ENCODE measurements at regions not wholly inside any gene's neighbourhood (a gene's known extent, or its start where the extent isn't known, plus 50 kb on each side); places are given as distances from the start of the nearest gene placed in this dataset.

GRCh38 chr10:128958834-128959690, 508.0 kb upstream of the MGMT start:
- Histone ChIP-seq H3K27me3 (no peaks in the 10 kb centered on the region), H3K9me3 (no peaks in the 10 kb centered on the region), H3K4me1 (ENCODE audit: control insufficient read depth in 1 of 2, insufficient read depth in 1 of 2, low read depth in 1 of 2, low read length in 1 of 2) (no peaks in the 10 kb centered on the region), H3K27ac (no peak overlapping the region), H3K4me3 (ENCODE audit: low read depth in 1 of 2, low read length in 1 of 2) (no peak overlapping the region), H3K36me3 (no peaks in the 10 kb centered on the region)
- TF ChIP-seq CTCF (IDR thresholded peaks at IDR 0.05), result no peak

GRCh38 chr10:128959746-128960145, 507.3 kb upstream of the MGMT start:
- no peak for TF ChIP-seq CTCF (IDR thresholded peaks at IDR 0.05)
- Histone ChIP-seq H3K27me3 (no peaks in the 10 kb centered on the region), H3K4me1 (ENCODE audit: control insufficient read depth in 1 of 2, insufficient read depth in 1 of 2, low read depth in 1 of 2, low read length in 1 of 2) (no peaks in the 10 kb centered on the region), H3K4me3 (ENCODE audit: low read depth in 1 of 2, low read length in 1 of 2) (no peak overlapping the region), H3K27ac (no peak overlapping the region), H3K36me3 (no peaks in the 10 kb centered on the region), H3K9me3 (no peaks in the 10 kb centered on the region)

- Histone ChIP-seq H3K27ac (no peak overlapping the region), H3K36me3 (no peaks in the 10 kb centered on the region), H3K9me3 (no peaks in the 10 kb centered on the region), H3K4me3 (ENCODE audit: low read depth in 1 of 2, low read length in 1 of 2) (no peak overlapping the region), H3K4me1 (ENCODE audit: control insufficient read depth in 1 of 2, insufficient read depth in 1 of 2, low read depth in 1 of 2, low read length in 1 of 2) (no peaks in the 10 kb centered on the region), H3K27me3 (no peaks in the 10 kb centered on the region)
- TF ChIP-seq CTCF (IDR thresholded peaks at IDR 0.05), result no peak
These were observed 506.5 kb upstream of the MGMT start for GRCh38 chr10:128960517-128960916.

GRCh38 chr10:128962182-128962581, 504.9 kb upstream of the MGMT start:
- Histone ChIP-seq H3K4me1 (ENCODE audit: control insufficient read depth in 1 of 2, insufficient read depth in 1 of 2, low read depth in 1 of 2, low read length in 1 of 2) (no peaks in the 10 kb centered on the region), H3K36me3 (no peaks in the 10 kb centered on the region), H3K27me3 (no peaks in the 10 kb centered on the region), H3K4me3 (ENCODE audit: low read depth in 1 of 2, low read length in 1 of 2) (no peak overlapping the region), H3K9me3 (no peaks in the 10 kb centered on the region), H3K27ac (no peak overlapping the region)
- TF ChIP-seq CTCF (IDR thresholded peaks at IDR 0.05), result no peak

- H3K36me3 ChIP-seq, result no peaks in the 10 kb centered on the region
These were observed 503.6 kb upstream of the MGMT start for GRCh38 chr10:128963211-128964099.

More at GRCh38 chr10:128963211-128964099, 503.6 kb upstream of the MGMT start:
- Histone ChIP-seq H3K4me1 (ENCODE audit: control insufficient read depth in 1 of 2, insufficient read depth in 1 of 2, low read depth in 1 of 2, low read length in 1 of 2) (no peaks in the 10 kb centered on the region), H3K27ac (no peak overlapping the region), H3K4me3 (ENCODE audit: low read depth in 1 of 2, low read length in 1 of 2) (no peak overlapping the region), H3K27me3 (no peaks in the 10 kb centered on the region), H3K9me3 (no peaks in the 10 kb centered on the region)
- TF ChIP-seq CTCF (IDR thresholded peaks at IDR 0.05), result no peak
